GM19455 (cell line): ENCODE measurements at regions not wholly inside any gene's neighbourhood (a gene's known extent, or its start where the extent isn't known, plus 50 kb on each side); places are given as distances from the start of the nearest gene placed in this dataset.

Experiments used
- ATAC-seq: cut with Tn5 transposase; IDR thresholded peaks from one replicate; pipeline ENCODE4 v1.9.1; 2021; ENCODE audit not compliant: unreplicated experiment

GRCh38 chr15:39061952-39062464 is 497.4 kb upstream of the RASGRP1 start:
- no peak for ATAC-seq

- no peak for ATAC-seq
Observed at GRCh38 chr15:39066677-39067076, 502.1 kb upstream of the RASGRP1 start.

- no peak for ATAC-seq
Observed at GRCh38 chr15:39074341-39074985, 506.4 kb upstream of the THBS1 start.

GRCh38 chr15:39075311-39075710 is 505.6 kb upstream of the THBS1 start:
- no peak for ATAC-seq

GRCh38 chr15:39075756-39076341 is 505.0 kb upstream of the THBS1 start:
- ATAC-seq: no peak

- ATAC-seq: no peak
Observed at GRCh38 chr15:39078026-39078425, 502.9 kb upstream of the THBS1 start.

- ATAC-seq: no peak
Observed at GRCh38 chr15:39079296-39079847, 501.5 kb upstream of the THBS1 start.

GRCh38 chr15:39083213-39083612 is 497.7 kb upstream of the THBS1 start:
- no peak for ATAC-seq

GRCh38 chr15:39084674-39085530 is 496.0 kb upstream of the THBS1 start:
- ATAC-seq: no peak

GRCh38 chr15:39086641-39087040 is 494.2 kb upstream of the THBS1 start:
- ATAC-seq: no peak

- no peak for ATAC-seq
Observed at GRCh38 chr15:39088156-39088555, 492.7 kb upstream of the THBS1 start.

GRCh38 chr15:39092354-39092753 is 488.5 kb upstream of the THBS1 start:
- ATAC-seq: no peak

GRCh38 chr15:39092761-39093160 is 488.1 kb upstream of the THBS1 start:
- ATAC-seq: no peak

GRCh38 chr15:39094116-39094515 is 486.8 kb upstream of the THBS1 start:
- ATAC-seq: no peak

GRCh38 chr15:39095218-39095879 is 485.5 kb upstream of the THBS1 start:
- ATAC-seq: no peak

- no peak for ATAC-seq
Observed at GRCh38 chr15:39096608-39097205, 484.2 kb upstream of the THBS1 start.

GRCh38 chr15:39099524-39099923 is 481.4 kb upstream of the THBS1 start:
- no peak for ATAC-seq

- ATAC-seq: no peak
Observed at GRCh38 chr15:39100106-39100660, 480.7 kb upstream of the THBS1 start.

- no peak for ATAC-seq
Observed at GRCh38 chr15:39102431-39102830, 478.4 kb upstream of the THBS1 start.

GRCh38 chr15:39106950-39107349 is 473.9 kb upstream of the THBS1 start:
- ATAC-seq: no peak
